ENCODE measurements at regions not wholly inside any gene's neighbourhood (a gene's known extent, or its start where the extent isn't known, plus 50 kb on each side); places are given as distances from the start of the nearest gene placed in this dataset.

DNA sequence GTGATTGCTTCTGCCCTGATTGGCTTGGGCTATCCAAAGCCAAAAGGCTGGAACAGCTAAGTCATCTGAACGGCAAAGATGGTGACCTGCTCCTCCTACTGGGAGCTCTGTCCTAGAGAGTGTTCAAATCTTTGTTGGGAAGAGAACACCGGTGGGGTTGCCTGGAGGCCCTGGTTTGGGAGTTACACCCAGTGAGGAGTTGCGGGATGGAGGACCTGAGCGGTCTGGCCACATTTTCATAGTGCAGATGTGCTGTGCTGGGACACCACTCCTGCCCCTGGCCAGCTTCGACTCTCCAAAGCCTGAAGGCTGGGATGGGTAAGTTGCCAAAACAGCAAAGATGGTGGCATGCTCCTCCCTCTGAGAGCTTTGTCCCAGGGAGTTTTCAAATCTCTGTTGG lies 795.4 kb downstream of the TRHDE start:
- no peak for TF ChIP-seq EZH2 (IDR thresholded peaks at IDR 0.05; ENCODE audit: borderline replicate concordance, low read length)
- no peak for TF ChIP-seq CTCF (conservative IDR thresholded peaks at IDR 0.05 in 1 of 2, IDR thresholded peaks at IDR 0.05 in 1 of 2; ENCODE audit: extremely low read depth in 1 of 2, insufficient read depth in 1 of 2, low read depth in 1 of 2, low read length in 2 of 2)
